Mucosa of rectum (tissue), 2 donors: ENCODE measurements at regions not wholly inside any gene's neighbourhood (a gene's known extent, or its start where the extent isn't known, plus 50 kb on each side); places are given as distances from the start of the nearest gene placed in this dataset.

Experiments
- H3K27ac ChIP-seq, 2 donors: one replicate each; pipeline ENCODE4 v1.7.0; 2013; ENCODE audit warnings: inconsistent platforms in 2 of 2, low read depth in 2 of 2, low read length in 2 of 2
- H3K27me3 ChIP-seq, 2 donors: one replicate each; pipeline ENCODE4 v1.7.0; 2013; ENCODE audit warnings: low read length in 2 of 2; ENCODE audit not compliant: control insufficient read depth in 2 of 2, insufficient read depth in 2 of 2
- H3K36me3 ChIP-seq, 2 donors: one replicate each; pipeline ENCODE4 v1.7.0; 2013; ENCODE audit warnings: low read length in 2 of 2; ENCODE audit not compliant: control insufficient read depth in 2 of 2, insufficient read depth in 2 of 2
- H3K4me1 ChIP-seq, 2 donors: one replicate each; pipeline ENCODE4 v1.7.0; 2013; ENCODE audit warnings: low read length in 2 of 2, mild to moderate bottlenecking in 1 of 2; ENCODE audit not compliant: control insufficient read depth in 2 of 2, insufficient read depth in 2 of 2
- H3K4me3 ChIP-seq, 2 donors: one replicate each; pipeline ENCODE4 v1.7.0; 2013; ENCODE audit warnings: low read length in 2 of 2
- H3K9ac ChIP-seq, 2 donors: one replicate each; pipeline ENCODE4 v1.7.0; 2013; ENCODE audit warnings: low read length in 2 of 2, low read depth in 1 of 2, mild to moderate bottlenecking in 1 of 2
- H3K9me3 ChIP-seq, 2 donors: one replicate each; pipeline ENCODE4 v1.7.0; 2013; ENCODE audit warnings: low read length in 2 of 2; ENCODE audit not compliant: control insufficient read depth in 2 of 2
- donor health status: healthy.
- donor health status: Normal muscosa, but diverticular disease.

- Histone ChIP-seq H3K36me3 (no peaks in the 10 kb centered on the region), H3K27me3 (no peaks in the 10 kb centered on the region), H3K27ac (no peak overlapping the region), H3K4me3 (no peak overlapping the region), H3K9ac (no peak overlapping the region), H3K9me3 (no peaks in the 10 kb centered on the region), H3K4me1 (no peaks in the 10 kb centered on the region)
These were observed 636.5 kb downstream of the TLE1 start for GRCh38 chr9:81052846-81053245.

GRCh38 chr9:81047280-81047679 lies 642.1 kb downstream of the TLE1 start:
- no peak overlapping the region for H3K9ac ChIP-seq
- no peaks in the 10 kb centered on the region for H3K4me1 ChIP-seq
- H3K9me3 ChIP-seq, result no peaks in the 10 kb centered on the region
- no peaks in the 10 kb centered on the region for H3K27me3 ChIP-seq
- H3K4me3 ChIP-seq, result no peak overlapping the region
- H3K36me3 ChIP-seq, result no peaks in the 10 kb centered on the region
- no peak overlapping the region for H3K27ac ChIP-seq

GRCh38 chr9:81045658-81046057 lies 643.7 kb downstream of the TLE1 start:
- no peak overlapping the region for H3K4me3 ChIP-seq
- H3K4me1 ChIP-seq, result no peaks in the 10 kb centered on the region
- no peak overlapping the region for H3K27ac ChIP-seq
- H3K36me3 ChIP-seq, result no peaks in the 10 kb centered on the region
- H3K9ac ChIP-seq, result no peak overlapping the region
- H3K9me3 ChIP-seq, result no peaks in the 10 kb centered on the region
- H3K27me3 ChIP-seq, result no peaks in the 10 kb centered on the region

- no peak overlapping the region for H3K4me3 ChIP-seq
- H3K27ac ChIP-seq, result no peak overlapping the region
- no peak overlapping the region for H3K9ac ChIP-seq
- no peaks in the 10 kb centered on the region for H3K9me3 ChIP-seq
- no peaks in the 10 kb centered on the region for H3K4me1 ChIP-seq
- H3K36me3 ChIP-seq, result no peaks in the 10 kb centered on the region
- H3K27me3 ChIP-seq, result no peaks in the 10 kb centered on the region
These were observed 651.5 kb downstream of the TLE1 start for GRCh38 chr9:81037889-81038288.

GRCh38 chr9:81035601-81036000 lies 653.7 kb downstream of the TLE1 start:
- no peaks in the 10 kb centered on the region for H3K27me3 ChIP-seq
- no peaks in the 10 kb centered on the region for H3K4me1 ChIP-seq
- no peak overlapping the region for H3K27ac ChIP-seq
- H3K9me3 ChIP-seq, result no peaks in the 10 kb centered on the region
- H3K36me3 ChIP-seq, result no peaks in the 10 kb centered on the region
- no peak overlapping the region for H3K4me3 ChIP-seq
- no peak overlapping the region for H3K9ac ChIP-seq

- Histone ChIP-seq H3K9me3 (no peaks in the 10 kb centered on the region), H3K4me3 (no peak overlapping the region), H3K36me3 (no peaks in the 10 kb centered on the region), H3K27ac (no peak overlapping the region), H3K9ac (no peak overlapping the region), H3K4me1 (no peaks in the 10 kb centered on the region), H3K27me3 (no peaks in the 10 kb centered on the region)
These were observed 654.2 kb downstream of the TLE1 start for GRCh38 chr9:81035171-81035570.

- H3K9ac ChIP-seq, result no peak overlapping the region
- H3K27ac ChIP-seq, result no peak overlapping the region
These were observed 656.5 kb downstream of the TLE1 start for GRCh38 chr9:81032831-81033230.

GRCh38 chr9:81032030-81032572 lies 657.2 kb downstream of the TLE1 start:
- no peaks in the 10 kb centered on the region for H3K9me3 ChIP-seq
- no peaks in the 10 kb centered on the region for H3K36me3 ChIP-seq
- H3K27ac ChIP-seq, result no peak overlapping the region
- H3K27me3 ChIP-seq, result no peaks in the 10 kb centered on the region
- no peaks in the 10 kb centered on the region for H3K4me1 ChIP-seq
- H3K4me3 ChIP-seq, result no peak overlapping the region
- no peak overlapping the region for H3K9ac ChIP-seq

More at GRCh38 chr9:81032831-81033230, 656.5 kb downstream of the TLE1 start:
- no peaks in the 10 kb centered on the region for H3K9me3 ChIP-seq
- H3K27me3 ChIP-seq, result no peaks in the 10 kb centered on the region
- H3K4me3 ChIP-seq, result no peak overlapping the region
- no peaks in the 10 kb centered on the region for H3K36me3 ChIP-seq
- no peaks in the 10 kb centered on the region for H3K4me1 ChIP-seq

- no peak overlapping the region for H3K27ac ChIP-seq
- H3K4me1 ChIP-seq, result no peaks in the 10 kb centered on the region
- H3K9ac ChIP-seq, result no peak overlapping the region
- H3K36me3 ChIP-seq, result no peaks in the 10 kb centered on the region
- H3K27me3 ChIP-seq, result no peaks in the 10 kb centered on the region
- H3K4me3 ChIP-seq, result no peak overlapping the region
- no peaks in the 10 kb centered on the region for H3K9me3 ChIP-seq
These were observed 657.8 kb downstream of the TLE1 start for GRCh38 chr9:81031422-81032029.

- no peak overlapping the region for H3K27ac ChIP-seq
- H3K9ac ChIP-seq, result no peak overlapping the region
- no peaks in the 10 kb centered on the region for H3K27me3 ChIP-seq
These were observed 659.3 kb downstream of the TLE1 start for GRCh38 chr9:81030027-81030426.

More at GRCh38 chr9:81030027-81030426, 659.3 kb downstream of the TLE1 start:
- Histone ChIP-seq H3K9me3 (no peaks in the 10 kb centered on the region), H3K4me3 (no peak overlapping the region), H3K36me3 (no peaks in the 10 kb centered on the region), H3K4me1 (no peaks in the 10 kb centered on the region)
